ENCODE measurements at regions not wholly inside any gene's neighbourhood (a gene's known extent, or its start where the extent isn't known, plus 50 kb on each side); places are given as distances from the start of the nearest gene placed in this dataset.

DNA sequence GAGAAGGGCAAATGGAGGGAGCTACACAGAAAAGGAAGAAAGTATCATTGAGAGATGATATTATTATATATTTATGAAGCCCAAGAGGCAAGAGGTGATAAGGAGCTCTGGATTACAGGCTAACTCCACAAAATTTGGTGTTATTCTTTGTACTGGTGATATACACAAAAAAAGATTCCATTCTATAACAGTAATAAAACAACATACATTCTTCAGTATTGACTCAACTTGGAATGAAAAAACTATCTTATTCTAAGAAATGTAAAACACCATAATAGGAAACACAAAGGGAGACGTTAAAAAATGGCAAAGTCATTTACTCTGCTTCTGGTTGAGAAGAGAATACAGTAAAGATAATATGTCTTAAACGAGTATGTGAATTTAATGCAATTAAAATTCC lies 99.4 kb downstream of the TEX35 start:
- TF ChIP-seq CTCF (IDR thresholded peaks at IDR 0.05) (no peak), POLR2A (IDR thresholded peaks at IDR 0.05) (no peak)
